CD4-positive, alpha-beta T cell treated with Interleukin-4 for 4 hours (primary cell): ENCODE measurements at regions not wholly inside any gene's neighbourhood (a gene's known extent, or its start where the extent isn't known, plus 50 kb on each side); places are given as distances from the start of the nearest gene placed in this dataset.
"Not testable (repeated sequence)": the region's sequence is repeated elsewhere in the genome, so short reads cannot be mapped to it uniquely, and the experiment has no call there.

ENCODE experiments used
- DNase-seq: peaks from one replicate; pipeline ENCODE4 v3.0.0-alpha.2; 2020

GRCh38 chr1:101121975-101122374, 96.4 kb upstream of the DPH5 start:
- no peak for DNase-seq

DNA sequence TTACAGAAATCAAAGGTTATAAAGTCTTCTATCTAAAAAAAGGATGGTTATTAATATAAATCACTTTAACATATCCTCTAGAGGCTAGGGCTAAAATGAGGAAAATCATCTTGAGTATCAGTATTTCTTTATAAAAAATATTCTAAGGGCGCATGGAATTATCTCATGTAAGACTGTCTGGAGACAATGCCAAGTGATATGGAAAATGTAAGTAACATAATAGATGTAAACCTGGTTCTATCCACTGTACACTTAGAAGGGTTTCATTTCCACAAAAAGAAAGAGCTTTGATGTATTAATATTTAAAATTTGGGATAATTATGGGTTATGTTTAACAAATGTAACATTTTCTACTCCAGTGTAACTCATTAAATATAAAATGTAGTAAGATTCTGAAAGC, 95.9 kb upstream of the DPH5 start:
- DNase-seq = no peak

DNA sequence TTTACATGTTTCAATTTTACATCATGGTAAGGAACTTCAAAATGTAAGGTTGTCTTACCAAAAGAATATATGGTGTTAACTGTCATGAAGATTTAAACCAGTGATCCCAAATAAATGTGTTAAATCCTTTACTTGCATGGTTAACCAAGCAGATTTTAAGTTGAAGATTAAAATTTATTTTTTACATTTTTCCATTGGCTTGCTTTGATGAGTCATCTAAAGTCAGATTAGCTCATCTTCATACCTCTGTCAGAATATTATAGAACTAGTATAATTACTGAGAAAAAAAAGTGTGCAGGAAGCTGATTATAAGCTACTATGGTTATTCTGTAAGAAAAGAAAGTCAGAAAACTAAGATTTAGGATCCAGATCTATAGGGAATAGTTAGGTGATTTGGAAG, 95.3 kb upstream of the DPH5 start:
- peak; percentile 62 for DNase-seq

- no peak for DNase-seq
These were observed 93.7 kb upstream of the DPH5 start for GRCh38 chr1:101119289-101119688.

GRCh38 chr1:101116006-101116405, 90.4 kb upstream of the DPH5 start:
- DNase-seq = no peak

GRCh38 chr1:101115112-101115511, 89.5 kb upstream of the DPH5 start:
- DNase-seq = no peak

DNA sequence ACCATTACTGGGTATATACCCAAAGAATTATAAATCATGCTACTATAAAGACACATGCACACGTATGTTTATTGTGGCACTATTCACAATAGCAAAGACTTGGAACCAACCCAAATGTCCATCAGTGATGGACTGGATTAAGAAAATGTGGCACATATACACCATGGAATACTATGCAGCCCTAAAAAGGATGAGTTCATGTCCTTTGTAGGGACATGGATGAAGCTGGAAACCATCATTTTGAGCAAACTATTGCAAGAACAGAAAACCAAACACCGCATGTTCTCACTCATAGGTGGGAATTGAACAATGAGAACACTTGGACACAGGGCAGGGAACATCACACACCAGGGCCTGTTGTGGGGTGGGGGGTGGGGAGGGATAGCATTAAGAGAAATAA, 88.5 kb upstream of the DPH5 start:
- DNase-seq = not testable (repeated sequence)

DNA sequence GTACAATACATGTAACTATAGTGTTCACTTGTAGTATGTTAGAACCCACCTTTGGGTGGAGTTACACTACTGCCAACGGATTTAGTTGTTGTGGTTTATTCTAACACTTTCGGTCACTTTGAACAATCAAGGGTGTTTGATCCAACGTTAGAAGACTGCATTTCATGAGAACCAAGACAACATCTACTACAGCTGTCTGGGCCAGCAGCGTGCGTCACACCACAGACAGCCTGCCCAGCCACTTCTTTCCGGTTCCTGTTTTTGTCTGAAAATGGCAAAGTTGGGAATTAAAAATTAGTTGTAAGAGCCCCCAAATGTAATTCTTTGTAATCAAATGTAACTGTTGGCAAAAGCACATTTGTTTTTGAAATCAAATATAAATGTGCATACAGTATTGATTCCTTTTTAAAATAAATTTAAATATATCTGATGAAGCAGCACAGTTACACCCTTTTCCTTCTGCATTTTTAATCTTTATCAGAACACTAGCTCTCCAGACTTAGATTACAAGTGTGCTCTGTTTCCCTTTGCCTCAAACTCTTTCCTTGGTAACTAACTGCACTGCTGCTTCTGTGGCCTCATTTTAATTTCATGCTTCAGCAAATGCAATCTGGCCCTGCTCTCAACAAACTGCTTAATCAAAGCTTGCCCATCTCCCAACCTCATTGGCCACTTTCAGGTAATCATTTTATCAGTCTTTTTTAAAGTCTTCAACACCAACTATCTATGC, 86.6 kb upstream of the DPH5 start:
- peak; percentile 98 for DNase-seq

- no peak for DNase-seq
These were observed 85.9 kb upstream of the DPH5 start for GRCh38 chr1:101111461-101111860.

DNA sequence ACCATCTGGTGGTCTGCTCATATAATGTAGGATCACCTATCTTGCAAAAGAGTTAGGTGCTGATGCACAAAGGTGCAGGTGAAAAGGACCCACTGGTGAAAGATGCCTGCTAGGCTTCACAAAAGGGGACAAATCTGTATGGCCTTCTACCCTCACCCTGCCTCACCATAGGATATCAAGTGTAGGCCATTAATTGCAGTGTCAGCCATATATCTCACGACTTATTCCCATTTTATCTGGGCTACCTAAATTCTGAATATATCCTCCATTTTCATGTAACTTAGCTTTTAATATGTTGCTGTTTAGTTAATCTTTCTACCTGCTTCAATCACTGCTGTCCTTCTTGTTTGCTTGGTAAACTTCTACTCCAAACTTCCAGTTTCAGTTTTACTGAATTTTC, 84.2 kb upstream of the DPH5 start:
- no peak for DNase-seq

GRCh38 chr1:101108111-101108500, 82.5 kb upstream of the DPH5 start:
- DNase-seq = peak; percentile 35

- peak; percentile 60 for DNase-seq
These were observed 82.0 kb upstream of the DPH5 start for GRCh38 chr1:101107496-101108110.

GRCh38 chr1:101105877-101106276, 80.3 kb upstream of the DPH5 start:
- DNase-seq = no peak

DNA sequence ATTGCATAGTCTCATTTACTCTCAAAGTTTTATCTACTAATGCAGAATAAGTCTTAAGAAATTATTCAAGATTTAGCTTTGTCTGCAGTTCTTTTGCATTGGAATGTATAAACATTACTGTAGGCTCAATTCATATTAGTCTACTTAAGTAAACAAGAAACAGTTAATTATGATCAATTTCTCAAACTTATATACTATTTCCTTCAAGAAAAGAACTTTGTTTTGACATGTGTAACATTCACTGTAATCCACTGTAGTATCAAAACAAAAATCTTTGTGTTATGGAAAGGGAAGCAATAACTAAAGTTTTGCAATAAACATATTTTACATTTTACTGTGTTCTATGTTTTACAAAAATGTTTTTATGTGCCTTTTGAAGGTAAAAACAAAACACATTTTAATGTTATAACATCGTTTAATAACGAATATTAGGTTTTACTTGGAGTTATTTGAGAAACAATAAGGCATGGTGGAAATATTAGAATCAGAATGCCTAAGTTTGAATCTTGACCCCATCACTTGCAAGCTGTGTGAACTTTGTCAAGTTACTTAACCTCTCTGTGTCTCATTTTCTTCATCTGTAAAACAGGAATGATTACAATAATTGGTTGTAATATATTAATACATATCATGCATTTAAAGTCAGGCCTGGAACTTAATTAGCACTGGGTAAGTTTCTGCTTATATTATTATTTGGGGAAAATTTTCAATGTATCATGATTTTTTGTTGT, 77.0 kb upstream of the DPH5 start:
- DNase-seq = no peak

DNA sequence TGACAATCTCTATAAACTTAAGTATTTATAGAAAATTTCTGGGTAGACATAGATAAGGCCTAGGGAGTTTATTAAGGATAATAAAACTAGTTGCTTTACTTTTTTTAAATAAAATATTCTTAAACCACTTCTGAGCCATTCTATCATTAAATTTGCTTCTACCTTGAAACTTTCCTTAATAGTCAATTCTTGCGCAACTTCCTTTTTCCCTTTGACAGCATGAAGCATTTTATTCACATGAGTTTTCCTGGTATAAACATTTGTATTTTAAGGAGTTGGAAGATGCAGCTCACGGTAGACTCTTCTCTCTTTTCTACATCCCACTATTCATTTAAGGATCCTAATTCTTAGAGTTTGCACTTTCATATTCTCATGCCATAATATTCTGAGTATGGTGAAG, 75.8 kb upstream of the DPH5 start:
- no peak for DNase-seq

DNA sequence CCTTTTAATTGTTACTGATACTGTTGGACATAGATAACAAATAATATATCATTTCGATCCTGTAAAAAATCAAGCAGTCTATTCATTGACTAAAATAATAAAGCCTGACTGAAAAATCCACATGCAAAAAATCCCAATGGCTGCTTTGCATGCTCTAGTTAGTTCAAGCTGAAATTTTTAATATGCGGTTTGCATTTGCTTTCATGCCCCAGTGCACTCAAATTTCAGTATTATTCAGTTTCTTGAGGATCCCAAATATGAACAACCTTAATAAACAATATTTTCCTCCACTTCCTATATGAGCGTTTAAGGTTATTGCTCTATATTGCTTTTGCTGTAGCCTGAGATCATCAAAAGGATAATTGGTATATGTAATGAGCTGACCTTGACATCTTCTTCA, 75.1 kb upstream of the DPH5 start:
- no peak for DNase-seq

- DNase-seq = no peak
These were observed 73.3 kb upstream of the DPH5 start for GRCh38 chr1:101098907-101099306.

- DNase-seq = no peak
These were observed 72.7 kb upstream of the DPH5 start for GRCh38 chr1:101098327-101098726.

GRCh38 chr1:101089613-101090338, 64.2 kb upstream of the DPH5 start:
- DNase-seq = no peak

- peak; percentile 39 for DNase-seq
These were observed 62.8 kb upstream of the DPH5 start for GRCh38 chr1:101088431-101088830.

- DNase-seq = no peak
These were observed 61.2 kb upstream of the DPH5 start for GRCh38 chr1:101086783-101087182.

DNA sequence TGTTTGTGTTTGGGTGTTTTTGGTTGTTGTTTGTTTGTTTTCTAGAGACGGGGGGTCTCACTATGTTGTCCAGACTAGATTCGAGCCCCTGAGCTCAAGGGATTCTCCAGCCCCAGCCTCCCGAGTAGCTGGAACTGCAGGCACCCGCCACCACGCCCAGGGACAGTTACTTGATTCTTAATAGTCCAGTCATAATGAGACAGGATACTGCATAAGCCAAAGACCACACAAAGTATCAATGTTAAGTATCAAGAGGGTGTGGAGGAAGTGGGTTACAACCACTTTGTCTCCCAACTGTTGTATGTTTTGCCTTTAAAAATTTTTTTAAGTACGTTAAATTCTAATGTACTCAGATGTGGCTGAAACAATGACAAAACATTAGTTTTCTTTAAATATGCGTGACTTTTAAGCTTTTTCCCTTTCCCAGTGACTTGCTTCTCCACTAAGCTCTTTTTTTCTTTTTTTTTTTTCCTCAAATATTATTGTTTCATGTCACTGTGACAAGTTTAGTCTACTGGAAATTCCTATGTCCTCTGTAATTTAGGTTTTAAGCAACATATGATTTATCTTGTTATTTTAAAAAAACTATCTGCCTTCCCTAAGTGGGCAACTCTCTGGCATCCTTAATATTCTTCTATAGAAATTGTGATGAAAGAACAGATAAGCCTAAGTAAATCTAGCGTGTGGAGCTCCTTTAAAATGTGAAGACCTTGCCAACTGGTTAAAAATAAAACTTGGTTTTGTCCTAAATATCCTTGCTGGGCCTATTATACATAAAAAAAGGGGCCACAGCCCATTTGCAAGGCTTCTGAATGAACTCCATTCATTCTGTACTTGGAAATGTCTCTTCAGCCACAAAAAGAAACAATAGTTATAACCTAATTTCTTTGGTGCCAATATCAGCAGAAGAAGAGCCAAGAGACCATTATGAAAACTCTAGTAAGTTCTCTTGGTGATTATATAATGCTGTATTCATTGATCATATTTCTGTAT, 56.2 kb upstream of the DPH5 start:
- DNase-seq = peak; percentile 67
